Heart right ventricle (tissue), 16 donors: ENCODE measurements at regions not wholly inside any gene's neighbourhood (a gene's known extent, or its start where the extent isn't known, plus 50 kb on each side); places are given as distances from the start of the nearest gene placed in this dataset.

Experiments used
- ATAC-seq, 8 donors: fragments of 200-7000 bp; cut with Tn5 transposase; one replicate each; pipeline ENCODE4 v1.9.1; 2020; ENCODE audit warnings: mild to moderate bottlenecking in 8 of 8, moderate library complexity in 8 of 8, moderate number of reproducible peaks in 1 of 8
- DNase-seq, 2 donors: peaks; one replicate each; pipeline ENCODE4 v3.0.0-alpha.2; 2020
- H3K27ac ChIP-seq, 10 donors: fragments of 200-600 bp; sonication (generic) in 2 of 10; one replicate each; pipeline versions ENCODE4 v1.5.0 to v1.8.0; 2020 to 2022; ENCODE audit warnings: mild to moderate bottlenecking in 3 of 10
- H3K27me3 ChIP-seq, 7 donors: fragments of 200-600 bp; one replicate each; pipeline ENCODE4 v1.8.0; 2021 to 2022; ENCODE audit warnings: mild to moderate bottlenecking in 2 of 7
- H3K36me3 ChIP-seq, 9 donors: fragments of 200-600 bp; sonication (generic) in 1 of 9; one replicate each; pipeline versions ENCODE4 v1.5.0 to v1.8.0; 2020 to 2022; ENCODE audit warnings: mild to moderate bottlenecking in 2 of 9
- H3K4me1 ChIP-seq, 9 donors: fragments of 200-600 bp; sonication (generic) in 1 of 9; one replicate each; pipeline versions ENCODE4 v1.5.0 to v1.8.0; 2020 to 2022; ENCODE audit warnings: mild to moderate bottlenecking in 4 of 9
- H3K4me3 ChIP-seq, 10 donors: fragments of 200-600 bp; sonication (generic) in 2 of 10; one replicate each; pipeline versions ENCODE4 v1.5.0 to v1.8.0; 2020 to 2022; ENCODE audit warnings: mild to moderate bottlenecking in 7 of 10, moderate library complexity in 2 of 10
- H3K9me3 ChIP-seq, 11 donors: fragments of 200-600 bp in 10 of 11; sonication (generic) in 2 of 11; one replicate each; pipeline versions ENCODE4 v1.5.0 to v1.8.0; 2013 to 2022; ENCODE audit warnings: mild to moderate bottlenecking in 2 of 11, control low read depth in 1 of 11, moderate library complexity in 1 of 11
- WGBS, 2 donors: extraction: QIAGEN DNeasy Blood & Tissue Kit; methylation state at CpG; one replicate each; pipeline ENCODE4 v1.1.7; 2013; ENCODE audit warnings: inconsistent platforms in 1 of 2; 5-methylcytosine and 5-hydroxymethylcytosine counted together
- intact Hi-C, 10 donors: fragments of 100-400 bp; cut with DNase I; formaldehyde crosslinking; loops; one replicate each; pipeline versions ENCODE4 v1.11.1 to v1.14.2; 2022
- TF ChIP-seq, protein P1 (sequence below), 9 donors: fragments of 200-600 bp; sonication (generic) in 2 of 9; IDR thresholded peaks; one replicate each; pipeline versions ENCODE4 v1.5.0 to v1.8.0; 2021 to 2022; ENCODE audit warnings: antibody characterized with exemption in 9 of 9, mild to moderate bottlenecking in 5 of 9, moderate library complexity in 1 of 9
- donor health status: Arrhythmogenic right ventricular cardiomyopathy.
- donor health status: ischemic (EF 13 %, LVEDD 7.1; RV severe dilation, severe dysfunction).
- donor health status: healthy with polysubstance abuse.
- donor health status: DM: no; HTN: yes; CAD: no.
- donor health status: DM: no; HTN: no; CAD: no.
- donor health status: ischemic (EF 25% LVEDD 6.9; RV normal size, moderate dysfunction).
- donor health status: ischemic (EF 25% LVEDD 5.7; RV mildly dilated, moderate dysfunction).
- donor health status: healthy.
- donor health status: DM: yes; HTN: yes; CAD: no.
- donor health status: Ischemic cardiomyopathy.
- donor health status: ischemic (EF 35%, LVEDD 5.7; RV mildly dilated, moderate dysfunction).
- donor health status: nonischemic (EF 11% LVEDD 7.7; RV severe dilation, severe dysfunction).
- donor health status: DM: yes; HTN: yes; CAD: no.
- donor health status: PGD.
- donor health status: ischemic (EF 29% LVEDD 5.4; RV normal size, mild dysfunction).
- donor health status: nonischemic (EF 23%, LVEDD 6.1; RV moderate dilation, normal function).

DNA sequence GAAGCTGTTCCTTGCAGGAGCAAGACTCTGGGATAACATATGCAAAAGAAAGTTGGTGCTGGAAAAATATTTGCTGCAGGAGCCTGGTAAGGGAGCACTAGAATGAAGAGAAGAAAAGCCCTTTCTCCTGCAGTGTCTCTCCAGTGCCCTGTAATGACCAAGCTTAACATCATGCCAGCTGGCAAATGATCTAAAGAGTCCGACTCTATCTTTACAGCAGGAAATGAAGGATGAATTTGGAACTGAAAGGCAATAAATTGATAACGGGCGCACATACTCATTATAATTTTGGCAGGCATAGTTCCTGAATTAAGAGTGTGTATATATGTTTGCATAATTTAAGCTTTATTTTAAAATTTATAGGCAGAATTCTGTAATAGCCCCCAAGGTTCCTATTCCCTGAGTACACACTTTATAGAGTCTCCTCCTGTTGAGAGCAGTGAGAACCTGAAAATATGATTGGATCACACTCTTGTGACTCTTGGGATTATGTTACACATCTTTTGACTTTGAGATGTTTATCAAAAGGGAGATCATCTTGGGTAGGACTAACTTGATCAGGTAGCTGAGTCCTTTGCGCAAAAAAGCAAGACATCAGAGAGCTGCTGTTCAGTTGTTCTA is 299.0 kb upstream of the MBL2 start:
- Histone ChIP-seq H3K4me1 (no peaks in the 10 kb centered on the region), H3K27ac (no peak overlapping the region), H3K36me3 (no peaks in the 10 kb centered on the region), H3K9me3 (peaks cover 0 to 6% (median 0%) of the 10 kb centered on the region in 11 donors), H3K4me3 (no peak overlapping the region), H3K27me3 (no peaks in the 10 kb centered on the region)
- intact Hi-C loops: no loop called here
- no peak for ATAC-seq
- no peak for DNase-seq
- WGBS, 2 donors: 56 to 69% methylated on average over 4 of the region's 4 CpGs
- TF ChIP-seq, protein P1, sequence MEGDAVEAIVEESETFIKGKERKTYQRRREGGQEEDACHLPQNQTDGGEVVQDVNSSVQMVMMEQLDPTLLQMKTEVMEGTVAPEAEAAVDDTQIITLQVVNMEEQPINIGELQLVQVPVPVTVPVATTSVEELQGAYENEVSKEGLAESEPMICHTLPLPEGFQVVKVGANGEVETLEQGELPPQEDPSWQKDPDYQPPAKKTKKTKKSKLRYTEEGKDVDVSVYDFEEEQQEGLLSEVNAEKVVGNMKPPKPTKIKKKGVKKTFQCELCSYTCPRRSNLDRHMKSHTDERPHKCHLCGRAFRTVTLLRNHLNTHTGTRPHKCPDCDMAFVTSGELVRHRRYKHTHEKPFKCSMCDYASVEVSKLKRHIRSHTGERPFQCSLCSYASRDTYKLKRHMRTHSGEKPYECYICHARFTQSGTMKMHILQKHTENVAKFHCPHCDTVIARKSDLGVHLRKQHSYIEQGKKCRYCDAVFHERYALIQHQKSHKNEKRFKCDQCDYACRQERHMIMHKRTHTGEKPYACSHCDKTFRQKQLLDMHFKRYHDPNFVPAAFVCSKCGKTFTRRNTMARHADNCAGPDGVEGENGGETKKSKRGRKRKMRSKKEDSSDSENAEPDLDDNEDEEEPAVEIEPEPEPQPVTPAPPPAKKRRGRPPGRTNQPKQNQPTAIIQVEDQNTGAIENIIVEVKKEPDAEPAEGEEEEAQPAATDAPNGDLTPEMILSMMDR (IDR thresholded peaks at IDR 0.05): no peak

DNA sequence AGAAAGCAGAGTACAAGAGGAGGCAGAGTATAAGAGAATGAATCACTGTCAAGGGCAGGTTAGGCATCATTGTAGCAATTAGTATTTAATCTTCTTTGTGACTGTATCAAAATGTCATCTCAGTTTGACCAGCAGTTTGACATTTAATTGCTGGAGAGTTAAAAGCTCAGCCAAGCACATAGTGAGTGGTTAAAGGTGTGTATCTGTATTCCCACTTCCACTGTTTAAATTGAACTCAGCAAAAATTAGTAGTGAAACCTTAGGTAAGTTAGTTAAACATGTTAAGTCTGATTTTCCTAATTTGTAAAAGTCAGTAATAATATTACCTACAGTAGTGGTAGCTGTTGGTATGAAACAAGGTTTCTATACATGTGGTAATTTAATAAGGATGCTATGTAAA is 296.4 kb upstream of the MBL2 start:
- DNase-seq: no peak
- no peaks in the 10 kb centered on the region for H3K4me1 ChIP-seq
- no peaks in the 10 kb centered on the region for H3K36me3 ChIP-seq
- no peaks in the 10 kb centered on the region for H3K27me3 ChIP-seq
- TF ChIP-seq, protein P1 (IDR thresholded peaks at IDR 0.05): no peak
- no peak overlapping the region for H3K4me3 ChIP-seq
- no peaks in the 10 kb centered on the region for H3K9me3 ChIP-seq
- intact Hi-C loops: no loop called here
- ATAC-seq: no peak
- no peak overlapping the region for H3K27ac ChIP-seq

DNA sequence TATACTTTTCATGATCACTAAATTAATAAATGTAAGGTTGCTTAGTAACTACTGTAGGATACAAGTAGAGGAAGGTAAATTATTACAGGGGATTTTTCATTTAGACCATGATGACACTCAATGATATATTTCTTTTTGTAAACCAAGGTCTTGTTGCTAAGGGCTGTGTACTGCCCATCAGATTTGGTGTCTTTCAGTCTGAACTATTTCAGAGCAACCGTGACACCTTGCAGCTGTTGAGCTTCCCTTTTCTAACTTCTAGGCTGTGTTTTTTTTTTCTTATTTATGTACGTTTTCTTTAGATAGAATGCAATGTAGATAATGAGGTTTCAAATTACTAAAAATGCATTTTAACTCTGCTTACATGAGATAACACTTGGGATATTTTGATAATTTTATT is 292.0 kb upstream of the MBL2 start:
- 20 to 30% methylated on average over 2 of the region's 2 CpGs for WGBS, 2 donors

DNA sequence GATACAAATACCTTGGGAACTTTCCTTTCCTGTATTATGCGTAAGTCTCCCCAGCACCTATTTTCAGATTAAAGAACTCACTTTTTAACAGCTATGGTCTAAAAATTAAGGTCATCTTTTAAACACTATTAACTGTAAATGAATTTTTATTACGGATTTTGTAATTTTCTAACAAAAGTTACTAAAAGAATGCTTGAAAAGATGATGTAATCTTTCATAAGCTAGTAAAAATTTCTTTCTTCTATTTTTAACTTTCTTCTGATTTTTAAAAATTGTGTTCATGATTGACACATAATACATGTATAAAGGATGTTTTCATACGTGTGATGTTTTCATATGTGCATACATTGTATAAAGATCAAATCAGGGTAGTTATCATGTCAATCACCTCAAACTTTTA is 291.2 kb upstream of the MBL2 start:
- no peak overlapping the region for H3K27ac ChIP-seq
- DNase-seq (no peak), ATAC-seq (no peak)
- no peaks in the 10 kb centered on the region for H3K4me1 ChIP-seq
- peaks cover 0 to 8% (median 0%) of the 10 kb centered on the region in 11 donors for H3K9me3 ChIP-seq
- WGBS, 2 donors: 82 to 85% methylated on average over 3 of the region's 3 CpGs
- H3K36me3 ChIP-seq: no peaks in the 10 kb centered on the region
- H3K4me3 ChIP-seq: no peak overlapping the region
- H3K27me3 ChIP-seq: no peaks in the 10 kb centered on the region
- intact Hi-C loops: no loop called here
- TF ChIP-seq, protein P1 (IDR thresholded peaks at IDR 0.05): no peak

More for the DNA sequence above, 292.0 kb upstream of the MBL2 start:
- no peaks in the 10 kb centered on the region for H3K36me3 ChIP-seq
- DNase-seq: no peak
- no peak for ATAC-seq
- intact Hi-C loops: no loop called here
- TF ChIP-seq, protein P1 (IDR thresholded peaks at IDR 0.05): no peak
- no peak overlapping the region for H3K27ac ChIP-seq
- no peak overlapping the region for H3K4me3 ChIP-seq
- peaks cover 0 to 5% (median 0%) of the 10 kb centered on the region in 11 donors for H3K9me3 ChIP-seq
- no peaks in the 10 kb centered on the region for H3K4me1 ChIP-seq
- no peaks in the 10 kb centered on the region for H3K27me3 ChIP-seq
